Panc1 (cell line): ENCODE measurements at regions not wholly inside any gene's neighbourhood (a gene's known extent, or its start where the extent isn't known, plus 50 kb on each side); places are given as distances from the start of the nearest gene placed in this dataset.

Source experiments
- ATAC-seq: fragments of 200-7000 bp; cut with Tn5 transposase; 2 replicates; pipeline ENCODE4 v1.9.1; 2020; ENCODE audit warnings: mild to moderate bottlenecking, moderate library complexity
- BruUV-seq: library from RNA; stranded (reverse); fragments of 400-500 nt; replicated peaks from 2 replicates; lab custom pipeline; 2021; lab: Mats Ljungman, UMichigan
- CTCF ChIA-PET: fragments of 300-600 bp; sonication (Branson Sonifier 250); formaldehyde crosslinking; loops from one replicate; lab custom pipeline; 2022; ENCODE audit warnings: antibody characterized with exemption; lab: Charles Lee
- POLR2A ChIA-PET: fragments of 300-600 bp; sonication (Branson Sonifier 250); formaldehyde crosslinking; loops from one replicate; lab custom pipeline; 2022; ENCODE audit warnings: antibody characterized with exemption; lab: Charles Lee
- DNase-seq: peaks from one replicate; pipeline ENCODE4 v3.0.0-alpha.2; 2010; ENCODE audit warnings: low read depth, low spot score
- H3K27ac ChIP-seq: 2 replicates; pipeline ENCODE4 v1.5.1; 2011; ENCODE audit warnings: mild to moderate bottlenecking, low read length, inconsistent platforms
- H3K27me3 ChIP-seq: fragments of 200-500 bp; sonication (Bioruptor generic); 2 replicates; pipeline ENCODE4 v1.6.0; 2014; ENCODE audit warnings: low read length, inconsistent platforms; ENCODE audit not compliant: control insufficient read depth, insufficient read depth
- H3K36me3 ChIP-seq: fragments of 200-500 bp; sonication (Bioruptor generic); 2 replicates; pipeline ENCODE4 v1.5.1; 2014; ENCODE audit warnings: inconsistent platforms, mild to moderate bottlenecking, low read length, moderate library complexity; ENCODE audit not compliant: control insufficient read depth, insufficient read depth
- H3K4me1 ChIP-seq: 2 replicates; pipeline ENCODE4 v1.5.1; 2011; ENCODE audit warnings: inconsistent platforms, mild to moderate bottlenecking, low read length, moderate library complexity; ENCODE audit not compliant: control insufficient read depth, insufficient read depth
- H3K4me3 ChIP-seq, 2 experiments: 2 replicates each; pipeline ENCODE4 v1.5.1; 2011 to 2012; ENCODE audit warnings: low read depth in 2 of 2, low read length in 2 of 2, mild to moderate bottlenecking in 2 of 2, inconsistent platforms in 1 of 2, moderate library complexity in 1 of 2
- H3K9me3 ChIP-seq: fragments of 200-500 bp; sonication (Bioruptor generic); 2 replicates; pipeline ENCODE4 v1.5.1; 2014; ENCODE audit warnings: low read depth, mild to moderate bottlenecking, inconsistent platforms, low read length, moderate library complexity; ENCODE audit not compliant: control insufficient read depth, insufficient read depth
- POLR2AphosphoS5 ChIP-seq: IDR thresholded peaks from 2 replicates; pipeline ENCODE4 v1.6.1; 2012; ENCODE audit warnings: mild to moderate bottlenecking, low read depth, low read length, moderate library complexity
- SIN3A ChIP-seq: IDR thresholded peaks from 2 replicates; pipeline ENCODE4 v1.6.1; 2012; ENCODE audit warnings: low read depth, mild to moderate bottlenecking, low read length, moderate library complexity, borderline replicate concordance; ENCODE audit not compliant: insufficient read depth
- TCF7L2 ChIP-seq: IDR thresholded peaks from 2 replicates; pipeline ENCODE4 v1.6.1; 2011; ENCODE audit warnings: mild to moderate bottlenecking, low read depth, low read length, inconsistent platforms
- in situ Hi-C: cut with HindIII; loops from 2 replicates; pipeline ENCODE4 v1.10.0; 2016; ENCODE audit warnings: low sequenced_read_pairs, low pct_unique_long_range_greater_than_20kb
- intact Hi-C: fragments of 100-400 bp; cut with micrococcal nuclease; formaldehyde crosslinking; loops from one replicate; pipeline ENCODE4 v1.10.0; 2022; ENCODE audit not compliant: unreplicated experiment
- TF ChIP-seq, protein P1 (sequence below), 2 experiments: IDR thresholded peaks; 2 replicates each; pipeline ENCODE4 v1.6.1; 2011 to 2012; ENCODE audit warnings: low read depth in 2 of 2, control low read depth in 1 of 2, low read length in 1 of 2, mild to moderate bottlenecking in 1 of 2, moderate library complexity in 1 of 2; ENCODE audit not compliant: insufficient read depth in 1 of 2
- TF ChIP-seq, protein P2 (sequence below): fragments of 450-650 bp; IDR thresholded peaks from 2 replicates; pipeline ENCODE4 v1.5.1; 2017; ENCODE audit warnings: mild to moderate bottlenecking

DNA sequence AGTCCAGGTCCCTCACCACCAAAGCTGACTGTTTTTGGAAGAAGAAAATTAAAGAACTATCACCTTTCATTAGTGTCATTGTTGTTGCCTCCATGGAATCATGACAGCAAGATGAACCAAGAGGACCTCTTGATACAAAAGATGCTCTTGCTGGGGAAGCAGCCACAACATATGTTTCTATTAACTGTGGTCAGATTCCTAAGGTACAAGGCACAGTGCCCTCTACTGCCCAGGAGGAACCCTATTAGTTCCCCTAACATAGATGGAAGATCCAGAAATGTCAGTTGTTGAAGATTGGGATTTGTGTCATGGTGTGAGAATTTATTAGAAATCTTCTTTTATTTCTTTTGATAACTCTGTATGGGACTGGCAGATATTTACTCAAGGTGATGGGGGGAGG, 188.2 kb upstream of the ANKFN1 start:
- intact Hi-C loops (no loop called here), in situ Hi-C loops (no loop called here)
- Histone ChIP-seq H3K4me3 (no peak overlapping the region), H3K4me1 (no peaks in the 10 kb centered on the region), H3K36me3 (no peaks in the 10 kb centered on the region), H3K27ac (no peak overlapping the region), H3K9me3 (no peaks in the 10 kb centered on the region), H3K27me3 (no peaks in the 10 kb centered on the region)
- ATAC-seq (no peak), DNase-seq (no peak)
- ChIA-PET POLR2A (no interaction called here), CTCF (no interaction called here)
- BruUV-seq = no TSS peak
- TF ChIP-seq POLR2AphosphoS5 (no peak), TCF7L2 (no peak), SIN3A (no peak)
- TF ChIP-seq, protein P1, sequence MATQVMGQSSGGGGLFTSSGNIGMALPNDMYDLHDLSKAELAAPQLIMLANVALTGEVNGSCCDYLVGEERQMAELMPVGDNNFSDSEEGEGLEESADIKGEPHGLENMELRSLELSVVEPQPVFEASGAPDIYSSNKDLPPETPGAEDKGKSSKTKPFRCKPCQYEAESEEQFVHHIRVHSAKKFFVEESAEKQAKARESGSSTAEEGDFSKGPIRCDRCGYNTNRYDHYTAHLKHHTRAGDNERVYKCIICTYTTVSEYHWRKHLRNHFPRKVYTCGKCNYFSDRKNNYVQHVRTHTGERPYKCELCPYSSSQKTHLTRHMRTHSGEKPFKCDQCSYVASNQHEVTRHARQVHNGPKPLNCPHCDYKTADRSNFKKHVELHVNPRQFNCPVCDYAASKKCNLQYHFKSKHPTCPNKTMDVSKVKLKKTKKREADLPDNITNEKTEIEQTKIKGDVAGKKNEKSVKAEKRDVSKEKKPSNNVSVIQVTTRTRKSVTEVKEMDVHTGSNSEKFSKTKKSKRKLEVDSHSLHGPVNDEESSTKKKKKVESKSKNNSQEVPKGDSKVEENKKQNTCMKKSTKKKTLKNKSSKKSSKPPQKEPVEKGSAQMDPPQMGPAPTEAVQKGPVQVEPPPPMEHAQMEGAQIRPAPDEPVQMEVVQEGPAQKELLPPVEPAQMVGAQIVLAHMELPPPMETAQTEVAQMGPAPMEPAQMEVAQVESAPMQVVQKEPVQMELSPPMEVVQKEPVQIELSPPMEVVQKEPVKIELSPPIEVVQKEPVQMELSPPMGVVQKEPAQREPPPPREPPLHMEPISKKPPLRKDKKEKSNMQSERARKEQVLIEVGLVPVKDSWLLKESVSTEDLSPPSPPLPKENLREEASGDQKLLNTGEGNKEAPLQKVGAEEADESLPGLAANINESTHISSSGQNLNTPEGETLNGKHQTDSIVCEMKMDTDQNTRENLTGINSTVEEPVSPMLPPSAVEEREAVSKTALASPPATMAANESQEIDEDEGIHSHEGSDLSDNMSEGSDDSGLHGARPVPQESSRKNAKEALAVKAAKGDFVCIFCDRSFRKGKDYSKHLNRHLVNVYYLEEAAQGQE (IDR thresholded peaks at IDR 0.05; ENCODE audit: insufficient read depth in 1 of 2, low read depth in 2 of 2, low read length in 1 of 2) = no peak
- TF ChIP-seq, protein P2, sequence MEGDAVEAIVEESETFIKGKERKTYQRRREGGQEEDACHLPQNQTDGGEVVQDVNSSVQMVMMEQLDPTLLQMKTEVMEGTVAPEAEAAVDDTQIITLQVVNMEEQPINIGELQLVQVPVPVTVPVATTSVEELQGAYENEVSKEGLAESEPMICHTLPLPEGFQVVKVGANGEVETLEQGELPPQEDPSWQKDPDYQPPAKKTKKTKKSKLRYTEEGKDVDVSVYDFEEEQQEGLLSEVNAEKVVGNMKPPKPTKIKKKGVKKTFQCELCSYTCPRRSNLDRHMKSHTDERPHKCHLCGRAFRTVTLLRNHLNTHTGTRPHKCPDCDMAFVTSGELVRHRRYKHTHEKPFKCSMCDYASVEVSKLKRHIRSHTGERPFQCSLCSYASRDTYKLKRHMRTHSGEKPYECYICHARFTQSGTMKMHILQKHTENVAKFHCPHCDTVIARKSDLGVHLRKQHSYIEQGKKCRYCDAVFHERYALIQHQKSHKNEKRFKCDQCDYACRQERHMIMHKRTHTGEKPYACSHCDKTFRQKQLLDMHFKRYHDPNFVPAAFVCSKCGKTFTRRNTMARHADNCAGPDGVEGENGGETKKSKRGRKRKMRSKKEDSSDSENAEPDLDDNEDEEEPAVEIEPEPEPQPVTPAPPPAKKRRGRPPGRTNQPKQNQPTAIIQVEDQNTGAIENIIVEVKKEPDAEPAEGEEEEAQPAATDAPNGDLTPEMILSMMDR = peak; percentile 22; the same call in 1 of the 2 replicates

DNA sequence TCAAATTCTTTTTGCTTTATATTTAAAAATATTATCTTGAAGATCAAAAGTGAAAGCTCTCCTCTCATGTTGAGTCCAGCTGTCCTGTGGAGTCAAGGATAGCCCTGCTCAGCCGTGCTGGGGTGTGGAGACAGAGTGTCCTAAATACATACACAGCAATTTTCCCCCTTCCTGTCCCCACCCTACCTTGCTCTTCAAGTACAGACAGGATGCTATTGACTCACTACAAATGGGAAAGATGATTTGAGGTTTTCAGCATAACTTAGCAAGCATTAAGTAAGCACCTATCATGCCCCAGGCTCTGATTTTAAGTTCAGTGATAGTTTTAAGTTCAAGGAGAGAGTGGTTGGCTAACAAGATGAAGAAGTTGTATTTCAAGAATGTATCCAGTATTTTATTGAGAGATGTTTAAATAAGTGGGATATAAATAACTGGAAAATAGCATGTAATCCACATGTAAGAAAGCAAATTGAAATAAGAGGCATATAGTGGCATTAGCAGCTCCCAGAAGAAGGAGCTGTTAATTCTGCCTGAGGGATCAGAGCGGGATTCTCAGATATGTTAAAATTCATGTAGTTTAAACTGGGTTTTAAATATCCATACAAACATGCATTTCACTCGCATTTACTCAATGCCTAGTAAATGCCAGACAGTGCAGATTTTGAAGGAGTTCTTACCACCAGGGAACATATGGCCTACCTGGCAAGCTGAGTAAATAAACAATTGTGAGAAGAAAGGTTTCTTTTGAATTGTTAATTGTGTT, 183.5 kb upstream of the ANKFN1 start:
- TF ChIP-seq TCF7L2 (no peak), SIN3A (no peak), POLR2AphosphoS5 (no peak)
- TF ChIP-seq, protein P2 = no peak
- TF ChIP-seq, protein P1 (IDR thresholded peaks at IDR 0.05; ENCODE audit: insufficient read depth in 1 of 2, low read depth in 2 of 2, low read length in 1 of 2) = no peak
- Histone ChIP-seq H3K27me3 (no peaks in the 10 kb centered on the region), H3K4me1 (no peaks in the 10 kb centered on the region), H3K9me3 (no peaks in the 10 kb centered on the region), H3K27ac (no peak overlapping the region), H3K4me3 (no peak overlapping the region), H3K36me3 (no peaks in the 10 kb centered on the region)
- CTCF ChIA-PET = no interaction called here
- ATAC-seq (no peak), DNase-seq (no peak)
- no TSS peak for BruUV-seq
- in situ Hi-C loops (no loop called here), intact Hi-C loops (no loop called here)
- POLR2A ChIA-PET = no interaction called here
